ENCODE measurements at regions not wholly inside any gene's neighbourhood (a gene's known extent, or its start where the extent isn't known, plus 50 kb on each side); places are given as distances from the start of the nearest gene placed in this dataset.

- DNase-seq (ENCODE audit: low spot score) = peak; percentile 45
These were observed 123.6 kb downstream of the ADCYAP1R1 start for GRCh38 chr7:31175672-31176071.

- DNase-seq (ENCODE audit: low spot score) = no peak
These were observed 119.9 kb downstream of the ADCYAP1R1 start for GRCh38 chr7:31171984-31172383.

GRCh38 chr7:31171216-31171785, 119.2 kb downstream of the ADCYAP1R1 start:
- DNase-seq (ENCODE audit: low spot score) = no peak

All from HT-29 (cell line).